WTC11 (cell line): ENCODE measurements at regions not wholly inside any gene's neighbourhood (a gene's known extent, or its start where the extent isn't known, plus 50 kb on each side); places are given as distances from the start of the nearest gene placed in this dataset.

ENCODE experiments used
- CREM ChIP-seq: sonication (generic); formaldehyde crosslinking; IDR thresholded peaks from 2 replicates; pipeline ENCODE4 v1.8.1; 2022; ENCODE audit warnings: mild to moderate bottlenecking, missing genetic modification reagents, moderate library complexity
- JUN ChIP-seq: sonication (generic); formaldehyde crosslinking; IDR thresholded peaks from 2 replicates; pipeline ENCODE4 v1.8.0; 2023; ENCODE audit warnings: mild to moderate bottlenecking, missing genetic modification reagents
- NFE2L1 ChIP-seq: sonication (generic); formaldehyde crosslinking; IDR thresholded peaks from 2 replicates; pipeline ENCODE4 v1.8.1; 2023; ENCODE audit warnings: missing genetic modification reagents
- NR3C1 ChIP-seq: sonication (generic); formaldehyde crosslinking; conservative IDR thresholded peaks from 2 replicates; pipeline ENCODE4 v1.8.1; 2023; ENCODE audit warnings: low read depth, mild to moderate bottlenecking, missing genetic modification reagents
- RELA ChIP-seq: sonication (generic); formaldehyde crosslinking; IDR thresholded peaks from 2 replicates; pipeline ENCODE4 v1.8.1; 2022; ENCODE audit warnings: missing genetic modification reagents, mild to moderate bottlenecking, borderline replicate concordance
- ZBTB21 ChIP-seq: sonication (generic); formaldehyde crosslinking; IDR thresholded peaks from 2 replicates; pipeline ENCODE4 v1.8.1; 2023; ENCODE audit warnings: mild to moderate bottlenecking, missing genetic modification reagents, borderline replicate concordance
- ZNF138 ChIP-seq: sonication (generic); formaldehyde crosslinking; conservative IDR thresholded peaks from 2 replicates; pipeline ENCODE4 v1.8.1; 2022; ENCODE audit warnings: mild to moderate bottlenecking, moderate library complexity, missing genetic modification reagents
- TF ChIP-seq, protein P1 (sequence below): fragments of 200-600 bp; IDR thresholded peaks from 2 replicates; pipeline ENCODE4 v1.8.0; 2022; ENCODE audit warnings: antibody characterized with exemption
- TF ChIP-seq, protein P2 (sequence below): sonication (generic); formaldehyde crosslinking; conservative IDR thresholded peaks from 2 replicates; pipeline ENCODE4 v1.8.1; 2022; ENCODE audit warnings: mild to moderate bottlenecking, missing genetic modification reagents
- TF ChIP-seq, protein P3 (sequence below): sonication (generic); formaldehyde crosslinking; IDR thresholded peaks from 2 replicates; pipeline ENCODE4 v1.8.1; 2023; ENCODE audit warnings: mild to moderate bottlenecking, moderate library complexity, missing genetic modification reagents
- TF ChIP-seq, protein P4 (sequence below): sonication (generic); formaldehyde crosslinking; IDR thresholded peaks from 2 replicates; pipeline ENCODE4 v1.8.1; 2022; ENCODE audit warnings: missing genetic modification reagents, borderline replicate concordance
- TF ChIP-seq, protein P5 (sequence below): sonication (generic); formaldehyde crosslinking; IDR thresholded peaks from 2 replicates; pipeline ENCODE4 v1.8.1; 2023; ENCODE audit warnings: mild to moderate bottlenecking, missing genetic modification reagents
- TF ChIP-seq, protein P6 (sequence below): sonication (generic); formaldehyde crosslinking; IDR thresholded peaks from 2 replicates; pipeline ENCODE4 v1.8.1; 2023; ENCODE audit warnings: mild to moderate bottlenecking, missing genetic modification reagents, moderate library complexity

DNA sequence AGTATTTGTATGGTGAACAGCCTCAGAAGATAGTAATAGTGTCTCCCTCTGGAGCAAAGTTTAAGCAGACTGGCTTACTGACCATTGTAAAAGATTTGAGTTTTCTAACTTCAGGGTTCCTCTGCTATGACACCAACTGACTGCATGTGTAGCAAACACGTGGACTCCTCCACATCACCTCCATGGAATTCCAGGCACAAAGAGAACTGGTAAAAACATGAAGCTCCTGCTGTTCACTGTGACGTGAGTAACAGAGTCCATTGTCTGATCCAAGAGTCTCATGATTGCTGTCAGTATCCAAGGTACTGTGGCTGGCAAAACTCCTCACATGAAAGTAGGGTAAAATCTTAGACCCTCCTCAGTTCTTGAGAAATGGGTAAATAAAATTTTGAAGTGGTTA, 107.6 kb upstream of the FAM9B start:
- TF ChIP-seq, protein P1, sequence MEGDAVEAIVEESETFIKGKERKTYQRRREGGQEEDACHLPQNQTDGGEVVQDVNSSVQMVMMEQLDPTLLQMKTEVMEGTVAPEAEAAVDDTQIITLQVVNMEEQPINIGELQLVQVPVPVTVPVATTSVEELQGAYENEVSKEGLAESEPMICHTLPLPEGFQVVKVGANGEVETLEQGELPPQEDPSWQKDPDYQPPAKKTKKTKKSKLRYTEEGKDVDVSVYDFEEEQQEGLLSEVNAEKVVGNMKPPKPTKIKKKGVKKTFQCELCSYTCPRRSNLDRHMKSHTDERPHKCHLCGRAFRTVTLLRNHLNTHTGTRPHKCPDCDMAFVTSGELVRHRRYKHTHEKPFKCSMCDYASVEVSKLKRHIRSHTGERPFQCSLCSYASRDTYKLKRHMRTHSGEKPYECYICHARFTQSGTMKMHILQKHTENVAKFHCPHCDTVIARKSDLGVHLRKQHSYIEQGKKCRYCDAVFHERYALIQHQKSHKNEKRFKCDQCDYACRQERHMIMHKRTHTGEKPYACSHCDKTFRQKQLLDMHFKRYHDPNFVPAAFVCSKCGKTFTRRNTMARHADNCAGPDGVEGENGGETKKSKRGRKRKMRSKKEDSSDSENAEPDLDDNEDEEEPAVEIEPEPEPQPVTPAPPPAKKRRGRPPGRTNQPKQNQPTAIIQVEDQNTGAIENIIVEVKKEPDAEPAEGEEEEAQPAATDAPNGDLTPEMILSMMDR = no peak
- TF ChIP-seq, protein P2, sequence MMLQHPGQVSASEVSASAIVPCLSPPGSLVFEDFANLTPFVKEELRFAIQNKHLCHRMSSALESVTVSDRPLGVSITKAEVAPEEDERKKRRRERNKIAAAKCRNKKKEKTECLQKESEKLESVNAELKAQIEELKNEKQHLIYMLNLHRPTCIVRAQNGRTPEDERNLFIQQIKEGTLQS (CRISPR knock-in tag) = no peak
- no peak for TF ChIP-seq ZNF138 (CRISPR knock-in tag)
- TF ChIP-seq, protein P3, sequence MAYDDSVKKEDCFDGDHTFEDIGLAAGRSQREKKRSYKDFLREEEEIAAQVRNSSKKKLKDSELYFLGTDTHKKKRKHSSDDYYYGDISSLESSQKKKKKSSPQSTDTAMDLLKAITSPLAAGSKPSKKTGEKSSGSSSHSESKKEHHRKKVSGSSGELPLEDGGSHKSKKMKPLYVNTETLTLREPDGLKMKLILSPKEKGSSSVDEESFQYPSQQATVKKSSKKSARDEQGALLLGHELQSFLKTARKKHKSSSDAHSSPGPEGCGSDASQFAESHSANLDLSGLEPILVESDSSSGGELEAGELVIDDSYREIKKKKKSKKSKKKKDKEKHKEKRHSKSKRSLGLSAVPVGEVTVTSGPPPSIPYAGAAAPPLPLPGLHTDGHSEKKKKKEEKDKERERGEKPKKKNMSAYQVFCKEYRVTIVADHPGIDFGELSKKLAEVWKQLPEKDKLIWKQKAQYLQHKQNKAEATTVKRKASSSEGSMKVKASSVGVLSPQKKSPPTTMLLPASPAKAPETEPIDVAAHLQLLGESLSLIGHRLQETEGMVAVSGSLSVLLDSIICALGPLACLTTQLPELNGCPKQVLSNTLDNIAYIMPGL (CRISPR knock-in tag) = no peak
- TF ChIP-seq JUN (CRISPR knock-in tag) = no peak
- TF ChIP-seq, protein P4, sequence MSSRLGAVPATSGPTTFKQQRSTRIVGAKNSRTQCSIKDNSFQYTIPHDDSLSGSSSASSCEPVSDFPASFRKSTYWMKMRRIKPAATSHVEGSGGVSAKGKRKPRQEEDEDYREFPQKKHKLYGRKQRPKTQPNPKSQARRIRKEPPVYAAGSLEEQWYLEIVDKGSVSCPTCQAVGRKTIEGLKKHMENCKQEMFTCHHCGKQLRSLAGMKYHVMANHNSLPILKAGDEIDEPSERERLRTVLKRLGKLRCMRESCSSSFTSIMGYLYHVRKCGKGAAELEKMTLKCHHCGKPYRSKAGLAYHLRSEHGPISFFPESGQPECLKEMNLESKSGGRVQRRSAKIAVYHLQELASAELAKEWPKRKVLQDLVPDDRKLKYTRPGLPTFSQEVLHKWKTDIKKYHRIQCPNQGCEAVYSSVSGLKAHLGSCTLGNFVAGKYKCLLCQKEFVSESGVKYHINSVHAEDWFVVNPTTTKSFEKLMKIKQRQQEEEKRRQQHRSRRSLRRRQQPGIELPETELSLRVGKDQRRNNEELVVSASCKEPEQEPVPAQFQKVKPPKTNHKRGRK (CRISPR knock-in tag) = no peak
- no peak for TF ChIP-seq CREM
- no peak for TF ChIP-seq ZBTB21 (CRISPR knock-in tag)
- no peak for TF ChIP-seq RELA (CRISPR knock-in tag)
- TF ChIP-seq, protein P5, sequence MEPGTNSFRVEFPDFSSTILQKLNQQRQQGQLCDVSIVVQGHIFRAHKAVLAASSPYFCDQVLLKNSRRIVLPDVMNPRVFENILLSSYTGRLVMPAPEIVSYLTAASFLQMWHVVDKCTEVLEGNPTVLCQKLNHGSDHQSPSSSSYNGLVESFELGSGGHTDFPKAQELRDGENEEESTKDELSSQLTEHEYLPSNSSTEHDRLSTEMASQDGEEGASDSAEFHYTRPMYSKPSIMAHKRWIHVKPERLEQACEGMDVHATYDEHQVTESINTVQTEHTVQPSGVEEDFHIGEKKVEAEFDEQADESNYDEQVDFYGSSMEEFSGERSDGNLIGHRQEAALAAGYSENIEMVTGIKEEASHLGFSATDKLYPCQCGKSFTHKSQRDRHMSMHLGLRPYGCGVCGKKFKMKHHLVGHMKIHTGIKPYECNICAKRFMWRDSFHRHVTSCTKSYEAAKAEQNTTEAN = no peak
- TF ChIP-seq NR3C1 (CRISPR knock-in tag) = no peak
- TF ChIP-seq, protein P6, sequence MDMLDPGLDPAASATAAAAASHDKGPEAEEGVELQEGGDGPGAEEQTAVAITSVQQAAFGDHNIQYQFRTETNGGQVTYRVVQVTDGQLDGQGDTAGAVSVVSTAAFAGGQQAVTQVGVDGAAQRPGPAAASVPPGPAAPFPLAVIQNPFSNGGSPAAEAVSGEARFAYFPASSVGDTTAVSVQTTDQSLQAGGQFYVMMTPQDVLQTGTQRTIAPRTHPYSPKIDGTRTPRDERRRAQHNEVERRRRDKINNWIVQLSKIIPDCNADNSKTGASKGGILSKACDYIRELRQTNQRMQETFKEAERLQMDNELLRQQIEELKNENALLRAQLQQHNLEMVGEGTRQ (CRISPR knock-in tag) = no peak
- no peak for TF ChIP-seq NFE2L1 (CRISPR knock-in tag)
